RPMI7951 (cell line): ENCODE measurements at regions not wholly inside any gene's neighbourhood (a gene's known extent, or its start where the extent isn't known, plus 50 kb on each side); places are given as distances from the start of the nearest gene placed in this dataset.
A peak's percentile ranks its signal among the peaks of the same experiment; 100 is the strongest.

Source experiments
- DNase-seq: peaks from one replicate; pipeline ENCODE4 v3.0.0-alpha.2; 2012; ENCODE audit warnings: low read depth

DNA sequence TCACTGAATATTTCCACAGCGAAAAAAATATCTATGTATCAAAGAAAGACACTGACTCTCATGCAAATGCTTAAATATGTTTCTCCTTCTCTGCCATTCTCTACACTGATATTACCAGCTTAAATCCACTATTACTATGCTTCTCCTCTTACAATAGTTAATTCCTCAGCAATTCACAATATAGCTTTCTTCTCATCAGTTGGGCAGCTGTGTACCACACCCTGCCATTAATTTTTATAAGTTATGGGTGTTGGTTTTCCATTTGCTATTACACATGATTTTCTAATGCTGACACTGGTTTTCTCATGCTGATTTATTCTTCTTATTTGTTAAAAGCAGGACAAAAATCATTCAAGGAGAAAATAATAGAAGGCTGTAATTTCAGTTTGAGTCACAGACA, 251.8 kb downstream of the TBX15 start:
- DNase-seq = no peak

DNA sequence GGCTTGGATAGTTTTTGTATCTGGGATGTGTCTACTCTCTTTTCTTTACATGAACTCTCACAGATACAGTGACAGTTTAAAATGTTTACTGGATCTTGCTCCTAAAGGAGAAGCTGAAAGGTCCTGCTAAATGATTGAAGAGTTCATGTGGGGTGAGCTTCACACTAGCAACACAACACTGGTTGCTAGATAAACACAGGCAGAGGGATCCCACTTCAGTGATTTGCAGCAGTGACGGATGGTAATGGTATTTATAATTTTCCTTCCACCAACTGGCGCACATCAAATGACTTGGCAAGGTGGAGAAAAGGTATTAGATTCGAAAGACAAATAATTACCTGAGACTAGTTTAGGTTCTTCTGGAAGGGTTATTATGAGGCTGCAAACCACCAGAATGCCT, 270.2 kb downstream of the TBX15 start:
- DNase-seq = no peak

DNA sequence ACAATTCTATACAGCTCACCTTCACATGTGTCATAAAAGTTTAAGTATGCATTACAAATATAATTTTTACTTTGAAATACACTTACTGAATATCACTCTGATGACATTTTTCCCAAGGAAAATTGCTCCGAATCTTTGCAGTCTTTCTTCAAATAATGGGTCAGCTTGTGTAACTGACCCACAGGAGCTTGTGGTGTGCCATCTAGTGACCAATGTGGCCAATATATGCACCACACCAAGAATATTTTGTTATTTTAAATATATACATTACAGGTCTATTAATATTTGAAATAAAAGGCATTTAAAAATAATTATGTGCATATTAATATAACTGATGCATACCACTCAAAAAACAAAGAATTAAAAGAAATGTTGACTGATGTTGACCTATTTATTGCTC, 271.4 kb downstream of the TBX15 start:
- no peak for DNase-seq

DNA sequence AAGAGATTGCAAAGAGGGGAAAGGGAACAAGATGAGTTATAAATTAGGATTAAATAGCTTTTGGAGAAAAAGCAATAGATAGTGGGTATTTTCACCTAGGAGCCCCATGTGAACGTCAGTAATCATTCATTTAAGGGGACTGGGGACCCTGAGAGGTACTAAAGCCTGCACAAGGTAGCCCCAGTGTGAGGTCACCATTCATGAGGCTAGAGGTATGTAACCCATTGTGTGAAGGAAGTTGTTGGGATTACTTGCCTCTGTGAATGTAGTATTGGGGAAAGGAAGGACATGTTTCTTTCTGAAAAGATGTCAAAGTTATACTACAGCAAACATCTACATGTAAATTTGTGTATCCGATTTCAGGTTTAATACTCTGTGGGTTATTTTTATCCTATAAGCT, 276.8 kb downstream of the TBX15 start:
- no peak for DNase-seq

DNA sequence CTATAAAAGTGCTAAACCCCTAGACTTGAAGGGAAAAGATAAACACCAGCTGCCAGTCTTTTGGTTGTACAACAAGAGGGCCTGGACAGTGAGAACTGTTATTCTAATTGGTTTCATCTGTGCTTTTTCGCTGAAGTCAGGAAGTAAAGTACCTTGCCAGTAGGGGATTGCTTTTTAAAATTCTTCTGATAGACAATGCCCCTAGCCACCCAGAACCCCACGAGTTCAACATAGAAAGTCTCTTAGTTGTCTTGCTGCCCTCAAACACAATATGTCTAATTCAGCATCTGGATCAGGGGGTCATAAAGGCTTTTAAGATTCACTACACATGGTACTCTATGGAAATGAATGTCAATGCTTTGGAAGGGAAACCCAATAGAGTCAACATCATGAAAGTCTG, 289.2 kb downstream of the TBX15 start:
- no peak for DNase-seq

GRCh38 chr1:118692143-118692542, 296.0 kb downstream of the TBX15 start:
- no peak for DNase-seq

DNA sequence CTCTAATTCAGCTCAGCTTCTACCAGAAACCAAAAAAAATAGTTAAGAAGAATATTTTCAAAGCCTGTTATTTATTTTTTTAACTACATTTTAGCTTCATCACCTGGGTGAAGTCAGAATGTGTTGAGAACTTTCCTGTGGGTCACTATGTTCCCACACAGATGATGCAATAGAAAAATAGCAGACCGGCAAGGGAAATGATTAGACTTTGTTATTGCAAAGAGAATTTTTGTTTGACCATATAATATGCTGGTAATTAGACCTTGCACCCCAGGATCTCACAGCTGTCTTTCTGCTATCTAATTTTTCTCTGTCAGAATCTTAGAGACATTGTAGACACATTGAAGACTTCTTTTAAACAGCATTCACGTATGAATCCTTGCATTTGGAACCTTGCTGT, 299.3 kb downstream of the TBX15 start:
- DNase-seq = no peak

DNA sequence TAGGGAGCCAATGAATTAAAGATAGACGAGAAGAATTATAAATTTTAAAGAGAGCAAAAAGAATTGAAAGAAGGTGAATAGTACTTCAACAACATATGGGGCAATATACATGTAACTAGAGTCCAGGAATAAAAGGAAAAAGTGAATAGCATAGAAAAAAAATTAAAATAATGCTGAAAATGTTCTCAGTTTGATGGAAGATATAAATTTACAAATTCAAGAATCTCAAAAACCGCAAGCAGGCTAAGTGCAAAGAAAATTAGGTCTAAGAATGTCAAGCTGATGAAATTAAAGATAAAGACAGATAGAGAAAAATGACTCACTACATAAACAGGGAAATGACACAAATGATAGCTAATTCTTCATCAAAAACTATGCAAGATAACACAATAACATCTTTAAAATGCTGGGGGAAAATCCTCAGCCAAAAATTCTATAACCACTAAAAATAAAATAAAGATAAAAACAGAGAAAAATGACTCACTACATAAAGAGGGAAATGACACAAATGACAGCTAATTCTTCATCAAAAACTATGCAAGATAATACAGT, 326.3 kb downstream of the TBX15 start:
- peak; percentile 22 for DNase-seq

GRCh38 chr1:118660769-118661168, 327.4 kb downstream of the TBX15 start:
- DNase-seq = no peak

DNA sequence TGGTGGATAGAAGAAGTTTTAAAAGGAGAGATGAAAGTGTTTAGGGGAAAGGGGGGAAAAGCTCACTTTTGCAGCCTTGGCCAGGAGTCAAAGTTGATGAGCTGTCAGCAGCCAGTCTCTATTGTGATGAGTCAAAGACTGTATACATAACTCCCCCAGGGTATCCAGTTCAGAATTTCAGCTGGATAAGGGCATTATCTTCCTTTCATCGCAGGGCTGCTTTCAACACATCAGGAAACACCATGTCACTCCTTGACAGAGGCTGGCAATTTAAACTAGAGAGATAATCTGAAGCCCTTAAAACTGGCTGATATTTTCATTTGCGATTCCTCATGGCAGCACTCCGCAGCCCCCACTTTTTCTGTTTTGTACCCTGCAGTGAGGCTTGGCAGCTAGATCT, 328.5 kb downstream of the TBX15 start:
- peak; percentile 4 for DNase-seq

DNA sequence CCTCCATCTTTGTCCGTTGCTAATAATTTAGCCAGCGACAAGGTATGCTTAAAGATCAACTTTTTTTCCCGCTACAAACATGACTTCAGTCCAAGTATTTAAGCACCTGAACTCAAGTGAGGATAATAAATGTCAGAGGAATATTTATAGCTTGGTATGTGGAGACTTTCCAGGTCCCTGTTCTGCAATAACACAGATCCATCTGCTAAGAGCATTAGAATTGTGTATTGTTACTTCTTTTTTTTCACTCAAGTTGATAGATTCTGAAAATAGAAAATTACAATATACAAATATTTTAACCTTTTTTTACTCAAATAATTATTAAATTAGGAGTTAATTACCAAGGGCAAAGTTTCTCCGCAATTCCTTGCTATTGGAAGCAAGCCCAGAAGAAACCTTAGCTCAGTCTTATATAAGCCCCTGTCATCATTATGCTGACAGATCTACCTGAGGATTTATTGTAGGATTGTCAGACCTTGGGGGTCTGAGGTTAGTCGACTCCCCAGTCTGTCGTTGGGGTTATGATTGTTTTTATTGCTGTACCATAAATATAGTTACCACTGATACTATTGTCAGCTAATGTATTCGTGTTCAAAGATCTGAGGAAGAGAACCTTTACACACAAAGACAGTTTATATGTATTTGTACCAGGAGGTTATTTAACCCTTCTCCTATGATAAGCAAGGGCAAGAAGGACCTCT, 337.9 kb downstream of the TBX15 start:
- DNase-seq = no peak

GRCh38 chr1:118649369-118650106, 338.6 kb downstream of the TBX15 start:
- DNase-seq = no peak

- DNase-seq = no peak
These were observed 352.1 kb downstream of the TBX15 start for GRCh38 chr1:118636004-118636403.

DNA sequence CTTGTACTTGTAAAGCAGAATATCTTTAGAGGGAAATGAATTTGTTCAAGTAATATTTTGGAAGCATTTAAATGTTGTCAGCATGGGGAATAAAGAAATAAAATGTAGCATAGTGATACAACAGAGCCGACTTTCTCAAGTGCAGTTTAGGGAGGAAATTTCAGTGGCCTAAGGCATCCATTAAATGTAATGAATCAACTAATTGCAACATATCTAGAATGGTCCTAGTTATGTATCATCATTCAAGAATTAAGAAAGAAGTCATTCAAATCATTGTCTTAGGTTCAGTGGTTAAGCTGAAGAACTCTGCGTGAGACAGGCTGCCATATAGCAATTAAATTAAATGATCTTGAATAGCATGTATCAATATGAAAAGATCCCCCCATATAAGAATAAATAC, 360.7 kb downstream of the TBX15 start:
- DNase-seq = peak; percentile 3

GRCh38 chr1:118621839-118622238, 366.3 kb downstream of the TBX15 start:
- no peak for DNase-seq

GRCh38 chr1:118618618-118619340, 369.4 kb downstream of the TBX15 start:
- DNase-seq = no peak

DNA sequence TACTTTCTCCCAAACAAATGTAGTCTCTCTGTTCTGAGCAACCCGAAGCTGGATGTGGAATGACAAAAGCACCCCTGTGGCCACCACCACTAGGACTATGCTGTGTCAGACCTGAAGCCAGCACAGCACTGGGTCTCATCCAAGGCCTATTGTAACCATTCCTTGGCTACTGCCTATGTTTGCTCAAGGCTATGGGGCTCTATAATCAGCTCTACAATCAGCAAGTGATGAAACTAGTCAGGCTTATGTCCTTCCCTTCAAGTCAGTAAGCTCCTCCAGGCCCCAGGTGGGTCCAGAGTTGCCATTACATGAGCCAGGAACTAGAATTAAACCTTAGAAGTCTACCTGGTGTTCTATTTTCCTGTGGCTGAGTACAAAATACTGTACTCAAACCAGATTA, 370.2 kb downstream of the TBX15 start:
- DNase-seq = no peak

GRCh38 chr1:118615066-118615465, 373.1 kb downstream of the TBX15 start:
- no peak for DNase-seq

DNA sequence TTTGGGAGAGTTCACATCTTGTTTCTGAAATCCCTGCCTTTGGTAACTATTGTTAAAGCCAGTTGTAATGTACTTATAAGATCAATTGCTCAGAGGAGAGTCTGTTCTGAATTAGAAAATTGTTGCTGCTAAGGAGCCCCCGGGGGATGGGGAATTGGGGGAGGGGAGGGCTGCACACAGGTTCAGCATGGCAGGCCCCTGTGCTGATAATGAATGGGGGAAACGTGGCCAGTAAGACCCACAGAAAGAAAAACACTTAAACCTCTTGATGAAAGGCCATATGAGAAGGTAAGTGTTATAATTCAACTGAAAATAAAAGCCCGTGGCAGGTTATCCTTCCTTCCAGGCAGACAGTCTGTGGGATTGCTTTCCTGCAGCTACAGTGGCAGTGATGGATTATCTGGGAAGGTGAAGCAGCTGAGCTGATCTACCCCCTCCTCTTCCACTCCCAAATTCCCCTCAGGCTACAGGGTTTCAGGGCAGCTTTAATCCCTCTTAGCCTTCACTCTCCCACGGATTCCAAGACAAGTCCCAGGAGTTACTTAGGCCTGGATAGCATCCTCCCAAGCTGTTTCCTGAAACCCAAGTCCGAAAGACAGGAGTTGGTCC, 398.8 kb downstream of the TBX15 start:
- DNase-seq = no peak

DNA sequence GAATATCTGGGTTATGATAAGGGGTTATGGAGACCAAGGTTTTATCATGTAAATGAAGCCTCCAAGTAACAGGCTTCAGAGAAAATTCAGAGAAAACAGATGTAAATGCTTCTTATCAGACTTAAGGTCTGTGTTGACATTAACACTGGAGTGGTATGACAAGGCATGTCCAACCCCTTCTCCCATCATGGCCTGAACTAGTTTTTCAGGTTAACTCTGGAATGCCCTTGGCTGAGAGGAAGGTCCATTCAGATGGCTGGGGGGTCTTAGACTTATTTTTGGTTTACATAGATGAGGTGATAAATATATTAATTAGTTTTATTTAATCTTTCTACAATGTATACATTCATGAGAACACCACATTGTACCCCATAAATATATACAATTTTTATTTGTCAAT, 399.6 kb downstream of the TBX15 start:
- DNase-seq = no peak

DNA sequence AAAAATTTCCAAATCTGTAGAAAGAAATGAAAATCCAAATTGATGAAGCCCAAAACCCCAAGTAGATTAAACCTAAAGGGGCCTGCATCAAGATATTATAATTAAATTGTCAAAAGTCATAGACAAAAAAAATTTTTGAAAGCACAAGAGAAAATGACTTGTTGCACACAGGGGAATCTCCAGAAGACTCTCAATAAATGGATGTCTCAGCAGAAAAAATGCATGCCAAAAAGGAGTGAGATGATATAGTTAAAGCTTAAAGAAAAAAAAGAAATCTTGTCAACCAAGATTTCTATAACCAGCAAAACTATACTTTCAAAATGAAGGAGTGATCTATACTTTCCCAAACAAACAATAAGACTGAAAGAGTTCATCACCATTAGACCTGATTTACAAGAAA, 393.2 kb upstream of the SPAG17 start:
- no peak for DNase-seq

GRCh38 chr1:118575060-118575459, 390.0 kb upstream of the SPAG17 start:
- no peak for DNase-seq
